ENCODE measurements at regions not wholly inside any gene's neighbourhood (a gene's known extent, or its start where the extent isn't known, plus 50 kb on each side); places are given as distances from the start of the nearest gene placed in this dataset.

DNA sequence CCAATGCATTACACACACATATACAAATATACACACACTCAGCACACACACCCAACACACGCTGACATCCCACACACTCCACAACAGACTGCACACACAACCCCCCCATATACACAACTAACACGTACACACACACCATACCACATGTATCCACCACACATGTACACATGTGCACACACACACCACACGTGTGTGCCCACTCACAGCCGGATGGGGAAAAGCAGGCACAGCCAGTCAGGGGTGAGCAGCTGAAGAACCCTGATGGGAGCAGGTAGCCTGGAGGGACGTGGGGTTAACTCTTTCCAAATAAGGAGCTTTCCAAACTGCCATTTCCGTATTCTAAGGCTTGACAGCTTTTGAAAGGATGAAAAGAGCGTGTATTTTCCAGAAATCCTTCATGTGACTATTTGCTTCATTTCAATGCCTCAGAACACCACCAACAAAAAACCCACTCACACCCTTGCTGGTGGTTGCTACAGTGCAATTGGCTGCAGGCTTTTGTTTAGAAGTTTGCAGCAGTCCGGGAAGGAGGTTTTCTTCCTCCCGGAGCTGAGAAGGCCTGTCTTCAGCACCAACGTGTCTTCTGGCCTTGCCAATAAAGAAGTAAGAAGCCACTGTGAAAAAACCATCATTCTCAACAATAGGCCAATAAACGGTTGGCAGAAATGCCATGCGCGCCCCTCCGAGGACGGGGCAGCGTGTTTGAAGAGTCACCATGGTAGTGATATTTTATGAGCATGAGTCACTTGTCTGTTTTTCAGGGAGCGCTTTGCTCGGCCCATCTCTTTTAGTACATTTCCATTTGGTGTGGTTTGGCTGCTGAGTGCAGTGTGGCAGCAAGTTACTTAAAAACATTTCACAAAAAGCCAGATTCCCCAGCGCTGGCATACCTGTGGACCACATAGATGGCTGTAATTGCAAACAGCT, 131.3 kb upstream of the GMDS start:
- TF ChIP-seq, protein P1, sequence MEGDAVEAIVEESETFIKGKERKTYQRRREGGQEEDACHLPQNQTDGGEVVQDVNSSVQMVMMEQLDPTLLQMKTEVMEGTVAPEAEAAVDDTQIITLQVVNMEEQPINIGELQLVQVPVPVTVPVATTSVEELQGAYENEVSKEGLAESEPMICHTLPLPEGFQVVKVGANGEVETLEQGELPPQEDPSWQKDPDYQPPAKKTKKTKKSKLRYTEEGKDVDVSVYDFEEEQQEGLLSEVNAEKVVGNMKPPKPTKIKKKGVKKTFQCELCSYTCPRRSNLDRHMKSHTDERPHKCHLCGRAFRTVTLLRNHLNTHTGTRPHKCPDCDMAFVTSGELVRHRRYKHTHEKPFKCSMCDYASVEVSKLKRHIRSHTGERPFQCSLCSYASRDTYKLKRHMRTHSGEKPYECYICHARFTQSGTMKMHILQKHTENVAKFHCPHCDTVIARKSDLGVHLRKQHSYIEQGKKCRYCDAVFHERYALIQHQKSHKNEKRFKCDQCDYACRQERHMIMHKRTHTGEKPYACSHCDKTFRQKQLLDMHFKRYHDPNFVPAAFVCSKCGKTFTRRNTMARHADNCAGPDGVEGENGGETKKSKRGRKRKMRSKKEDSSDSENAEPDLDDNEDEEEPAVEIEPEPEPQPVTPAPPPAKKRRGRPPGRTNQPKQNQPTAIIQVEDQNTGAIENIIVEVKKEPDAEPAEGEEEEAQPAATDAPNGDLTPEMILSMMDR (IDR thresholded peaks at IDR 0.05): no peak

DNA sequence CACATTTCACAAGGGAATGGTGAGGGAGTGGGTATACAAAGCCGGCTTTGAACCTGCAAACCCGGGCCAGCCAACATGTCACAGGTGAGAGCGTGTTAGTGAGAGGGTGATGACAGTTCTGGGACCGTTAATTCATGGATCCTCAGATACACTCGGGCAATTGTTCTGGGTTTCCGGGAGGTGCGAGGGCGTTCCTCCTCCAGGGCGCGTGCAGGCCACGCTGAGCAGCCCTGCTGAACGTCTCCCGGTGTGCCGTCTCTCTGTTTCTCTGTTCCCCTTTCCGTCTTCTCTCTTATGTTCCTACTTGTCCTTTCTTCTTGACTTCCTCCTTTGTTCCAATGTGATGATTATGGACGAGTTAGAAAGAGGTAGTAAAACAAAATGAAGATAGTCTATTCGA, 130.0 kb upstream of the GMDS start:
- TF ChIP-seq, protein P1 (IDR thresholded peaks at IDR 0.05): no peak

DNA sequence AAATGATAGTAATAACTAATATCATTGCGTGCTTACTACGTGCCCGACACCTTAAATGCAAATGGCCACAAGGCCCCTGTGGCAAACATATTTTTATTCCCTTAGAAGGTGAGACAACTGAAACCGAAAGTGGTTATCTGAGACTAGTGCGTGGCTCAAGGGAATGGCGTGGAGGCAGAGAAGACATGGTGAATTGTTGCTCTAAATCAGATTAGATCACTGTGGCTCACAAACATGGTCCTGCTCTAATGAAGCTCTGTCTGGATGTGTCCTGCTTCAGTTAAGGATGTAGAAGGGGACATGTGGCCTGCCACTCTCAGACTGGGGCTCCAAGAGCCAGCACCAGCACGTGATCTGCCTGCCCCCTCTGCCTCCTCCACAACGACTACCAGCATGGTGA, 124.2 kb upstream of the GMDS start:
- TF ChIP-seq, protein P1 (IDR thresholded peaks at IDR 0.05): no peak

DNA sequence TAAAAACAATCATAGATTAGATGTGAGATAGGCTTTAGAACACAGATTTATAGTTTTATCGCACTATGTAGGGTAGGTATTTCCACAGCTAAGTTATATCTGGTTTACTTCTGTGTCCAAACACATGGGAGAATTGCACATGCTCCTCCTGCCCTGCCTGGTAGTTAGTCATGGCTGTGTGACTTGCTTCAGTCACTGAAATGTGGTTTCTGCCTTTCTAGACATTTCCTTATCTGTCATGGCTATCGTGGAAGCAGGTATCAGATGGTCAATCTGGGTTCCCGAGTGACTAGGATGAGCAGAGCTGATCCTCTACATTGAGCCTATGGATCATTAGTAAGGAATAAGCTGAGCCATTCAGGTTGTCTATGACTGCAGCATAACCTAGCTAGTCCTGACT, 117.8 kb upstream of the GMDS start:
- TF ChIP-seq, protein P1 (IDR thresholded peaks at IDR 0.05): no peak

DNA sequence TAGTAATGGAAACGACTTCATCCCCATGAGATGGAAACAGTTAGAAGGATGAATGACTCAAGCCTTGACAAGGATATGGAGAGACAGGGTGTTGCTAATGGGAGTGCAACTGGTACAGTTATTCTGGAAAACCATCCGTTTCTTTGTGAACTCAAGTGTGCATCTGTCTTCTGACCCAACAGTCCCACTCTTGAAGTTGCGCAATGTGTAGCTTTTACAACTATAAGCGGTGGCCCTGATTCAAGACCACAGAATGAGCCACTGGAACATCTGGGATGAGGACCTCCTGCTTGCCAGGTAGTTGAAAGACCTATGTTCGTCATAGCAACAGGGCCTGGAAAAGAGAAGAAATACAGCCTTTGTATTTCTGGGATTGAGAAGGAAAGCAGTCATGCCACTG, 115.8 kb upstream of the GMDS start:
- TF ChIP-seq, protein P1 (IDR thresholded peaks at IDR 0.05): no peak

DNA sequence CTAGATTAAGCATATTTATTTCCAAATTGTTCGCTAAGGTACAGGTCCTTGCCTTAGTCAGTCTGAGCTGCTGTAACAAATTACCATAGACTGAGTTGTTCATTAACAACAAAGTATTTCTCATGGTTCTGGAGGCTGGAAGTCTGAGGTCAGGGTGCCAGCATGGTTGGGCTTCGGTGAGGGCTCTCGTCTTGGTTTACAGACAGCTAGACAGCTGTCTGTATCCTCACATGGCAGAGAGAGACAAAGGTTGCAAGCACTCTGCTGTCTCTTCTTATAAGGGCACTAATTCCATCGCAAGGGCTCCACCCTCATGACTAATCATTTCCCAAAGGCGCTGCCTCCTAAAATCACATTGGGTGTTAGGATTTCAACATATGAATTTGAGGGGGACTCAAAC, 115.3 kb upstream of the GMDS start:
- TF ChIP-seq, protein P1 (IDR thresholded peaks at IDR 0.05): no peak

DNA sequence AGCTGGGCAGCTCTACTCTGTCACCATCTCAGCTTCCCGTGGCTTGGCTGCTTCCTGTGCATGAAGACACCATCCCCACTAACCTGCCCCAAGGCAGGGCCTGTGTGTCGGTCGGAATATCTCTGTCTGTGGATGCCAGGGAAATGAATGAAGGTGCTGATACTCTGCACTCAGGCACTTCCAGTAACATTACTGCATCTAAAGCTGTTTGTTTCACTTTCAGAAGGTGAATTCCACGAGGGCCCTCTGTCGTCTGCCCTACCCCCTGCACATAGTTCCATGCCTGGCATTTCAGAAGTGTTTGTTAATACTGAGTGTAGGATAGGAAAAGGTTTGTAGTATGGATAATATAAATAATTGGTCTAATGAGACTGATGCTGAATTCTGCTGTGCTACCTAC, 114.7 kb upstream of the GMDS start:
- TF ChIP-seq, protein P1 (IDR thresholded peaks at IDR 0.05): no peak

All from LNCAP (cell line).